H9 (cell line): ENCODE measurements at regions not wholly inside any gene's neighbourhood (a gene's known extent, or its start where the extent isn't known, plus 50 kb on each side); places are given as distances from the start of the nearest gene placed in this dataset.

Source experiments
- DNase-seq: peaks from one replicate; pipeline ENCODE4 v3.0.0-alpha.2; 2017
- H2AFZ ChIP-seq: one replicate; pipeline ENCODE4 v1.6.1; 2013; ENCODE audit warnings: mild to moderate bottlenecking, low read length, control low read depth, moderate library complexity
- H2AK5ac ChIP-seq: 2 replicates; pipeline ENCODE4 v1.6.1; 2013; ENCODE audit warnings: low read length, control low read depth, mixed read lengths; ENCODE audit not compliant: insufficient read length
- H2BK120ac ChIP-seq: one replicate; pipeline ENCODE4 v1.6.1; 2013; ENCODE audit warnings: low read depth, mild to moderate bottlenecking, low read length, control low read depth, inconsistent platforms; ENCODE audit not compliant: poor library complexity, severe bottlenecking
- H2BK12ac ChIP-seq: 2 replicates; pipeline ENCODE4 v1.6.1; 2013; ENCODE audit warnings: low read length, control low read depth, mixed read lengths, low read depth; ENCODE audit not compliant: insufficient read length
- H2BK15ac ChIP-seq: 2 replicates; pipeline ENCODE4 v1.6.1; 2013; ENCODE audit warnings: low read depth, low read length, control low read depth
- H2BK20ac ChIP-seq: one replicate; pipeline ENCODE4 v1.6.1; 2013; ENCODE audit warnings: low read depth, mild to moderate bottlenecking, low read length, control low read depth, inconsistent platforms; ENCODE audit not compliant: poor library complexity, severe bottlenecking
- H2BK5ac ChIP-seq: 2 replicates; pipeline ENCODE4 v1.6.1; 2013; ENCODE audit warnings: low read length, control low read depth, mixed read lengths; ENCODE audit not compliant: insufficient read length
- H3K14ac ChIP-seq: 2 replicates; pipeline ENCODE4 v1.6.1; 2013; ENCODE audit warnings: low read length, control low read depth; ENCODE audit not compliant: insufficient read depth
- H3K18ac ChIP-seq: 2 replicates; pipeline ENCODE4 v1.6.1; 2013; ENCODE audit warnings: low read depth, mild to moderate bottlenecking, mixed read lengths, low read length, control low read depth; ENCODE audit not compliant: insufficient read length
- H3K23ac ChIP-seq: 2 replicates; pipeline ENCODE4 v1.6.1; 2013; ENCODE audit warnings: low read length, control low read depth, mixed read lengths, low read depth; ENCODE audit not compliant: insufficient read length
- H3K23me2 ChIP-seq: 2 replicates; pipeline ENCODE4 v1.6.1; 2013; ENCODE audit warnings: low read depth, mild to moderate bottlenecking, mixed read lengths, low read length, control low read depth; ENCODE audit not compliant: insufficient read length, poor library complexity, severe bottlenecking
- H3K27ac ChIP-seq: 2 replicates; pipeline ENCODE4 v1.5.1; 2013; ENCODE audit warnings: low read length, control low read depth, mixed read lengths, low read depth; ENCODE audit not compliant: insufficient read length
- H3K27me3 ChIP-seq: 2 replicates; pipeline ENCODE4 v1.6.1; 2013; ENCODE audit warnings: low read length, control low read depth, inconsistent platforms; ENCODE audit not compliant: insufficient read depth
- H3K4ac ChIP-seq: 2 replicates; pipeline ENCODE4 v1.6.1; 2013; ENCODE audit warnings: low read depth, mild to moderate bottlenecking, control low read depth, inconsistent platforms, low read length, moderate library complexity
- H3K4me1 ChIP-seq: 2 replicates; pipeline ENCODE4 v1.6.1; 2013; ENCODE audit warnings: low read length, control low read depth, inconsistent platforms; ENCODE audit not compliant: insufficient read depth
- H3K4me2 ChIP-seq: 2 replicates; pipeline ENCODE4 v1.6.1; 2013; ENCODE audit warnings: low read length, control low read depth, mixed read lengths; ENCODE audit not compliant: insufficient read length, insufficient read depth
- H3K56ac ChIP-seq: 2 replicates; pipeline ENCODE4 v1.6.1; 2013; ENCODE audit warnings: low read depth, mild to moderate bottlenecking, mixed read lengths, low read length, control low read depth; ENCODE audit not compliant: insufficient read length
- H3K79me1 ChIP-seq: 2 replicates; pipeline ENCODE4 v1.6.1; 2013; ENCODE audit warnings: low read depth, mild to moderate bottlenecking, moderate library complexity, low read length, control low read depth, inconsistent platforms; ENCODE audit not compliant: insufficient read depth, poor library complexity, severe bottlenecking
- H3K79me2 ChIP-seq: 2 replicates; pipeline ENCODE4 v1.6.1; 2013; ENCODE audit warnings: low read length, control low read depth, inconsistent platforms; ENCODE audit not compliant: insufficient read depth
- H3K9ac ChIP-seq: 2 replicates; pipeline ENCODE4 v1.6.1; 2013; ENCODE audit warnings: low read length, control low read depth, mixed read lengths; ENCODE audit not compliant: insufficient read length; ENCODE audit errors: extremely low read depth
- H3K9me3 ChIP-seq: one replicate; pipeline ENCODE4 v1.6.1; 2013; ENCODE audit warnings: low read depth, low read length, inconsistent platforms; ENCODE audit not compliant: control insufficient read depth
- H3T11ph ChIP-seq: one replicate; pipeline ENCODE4 v1.6.1; 2013; ENCODE audit warnings: mild to moderate bottlenecking, low read length, control low read depth, inconsistent platforms
- H4K20me1 ChIP-seq: one replicate; pipeline ENCODE4 v1.6.1; 2013; ENCODE audit not compliant: control insufficient read depth, insufficient read length, insufficient read depth
- H4K5ac ChIP-seq: 2 replicates; pipeline ENCODE4 v1.6.1; 2013; ENCODE audit warnings: low read depth, mild to moderate bottlenecking, mixed read lengths, low read length, control low read depth; ENCODE audit not compliant: insufficient read length
- H4K8ac ChIP-seq: replicated peaks from 2 replicates; pipeline ENCODE4 v1.6.1; 2013; ENCODE audit warnings: low read length, control low read depth, mixed read lengths, low read depth; ENCODE audit not compliant: insufficient read length
- H4K91ac ChIP-seq: 2 replicates; pipeline ENCODE4 v1.6.1; 2013; ENCODE audit warnings: low read depth, mild to moderate bottlenecking, moderate library complexity, mixed read lengths, low read length, control low read depth; ENCODE audit not compliant: insufficient read length
- H3K27ac Mint-ChIP-seq, 3 experiments: 2 replicates in 2 of 3; 3 replicates in 1 of 3; pipeline ENCODE4 v1.8.0; 2020 to 2021; ENCODE audit warnings: mixed read lengths in 3 of 3, mild to moderate bottlenecking in 1 of 3, moderate library complexity in 1 of 3
- H3K27me3 Mint-ChIP-seq: 2 replicates; pipeline ENCODE4 v1.8.0; 2021; ENCODE audit warnings: low read depth, mild to moderate bottlenecking, moderate library complexity, mixed read lengths
- H3K36me3 Mint-ChIP-seq, 3 experiments: 2 replicates in 2 of 3; 3 replicates in 1 of 3; pipeline ENCODE4 v1.8.0; 2020 to 2021; ENCODE audit warnings: low read depth in 3 of 3, mixed read lengths in 3 of 3; ENCODE audit not compliant: insufficient read depth in 1 of 3
- H3K4me1 Mint-ChIP-seq, 2 experiments: 2 replicates each; pipeline ENCODE4 v1.8.0; 2020; ENCODE audit warnings: mixed read lengths in 2 of 2
- H3K4me3 Mint-ChIP-seq, 2 experiments: 2 replicates in 1 of 2; 3 replicates in 1 of 2; pipeline ENCODE4 v1.8.0; 2020 to 2021; ENCODE audit warnings: mild to moderate bottlenecking in 2 of 2, mixed read lengths in 2 of 2, moderate library complexity in 1 of 2
- H3K9me3 Mint-ChIP-seq, 2 experiments: 2 replicates in 1 of 2; 3 replicates in 1 of 2; pipeline ENCODE4 v1.8.0; 2020; ENCODE audit warnings: mild to moderate bottlenecking in 2 of 2, mixed read lengths in 2 of 2, moderate library complexity in 1 of 2
- WGBS: extraction: QIAGEN DNeasy Blood & Tissue Kit; methylation state at CpG from one replicate; pipeline ENCODE4 v1.1.7; 2013; ENCODE audit warnings: missing lambda C conversion rate, low lambda C conversion rate, mixed read lengths; ENCODE audit not compliant: insufficient read length; ENCODE audit errors: extremely low coverage; 5-methylcytosine and 5-hydroxymethylcytosine counted together
- TF ChIP-seq, protein P1 (sequence below): fragments of 200-600 bp; sonication (generic); conservative IDR thresholded peaks from 3 replicates; pipeline ENCODE4 v1.8.0; 2021; ENCODE audit warnings: antibody characterized with exemption, mild to moderate bottlenecking

DNA sequence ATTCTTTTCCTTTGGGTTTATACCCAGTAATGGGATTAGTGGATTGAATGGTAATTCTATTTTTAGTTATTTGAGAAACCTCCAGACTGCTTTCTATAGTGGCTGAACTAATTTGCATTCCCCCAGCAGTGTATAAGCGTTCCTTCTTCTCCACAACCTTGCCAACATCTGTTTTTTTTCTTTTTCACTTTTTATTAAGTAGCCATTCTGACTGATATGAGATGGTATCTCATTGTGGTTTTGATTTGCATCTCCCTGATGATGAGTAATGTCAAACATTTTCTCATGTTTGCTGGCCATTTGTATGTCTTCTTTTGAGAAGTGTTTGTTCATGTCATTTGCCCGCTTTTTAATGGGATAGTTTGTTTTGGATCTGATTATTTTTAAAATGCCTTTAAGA is 64.1 kb upstream of the MEIS1 start:
- Histone ChIP-seq H3K14ac (no peak overlapping the region), H3K9ac (no peak overlapping the region), H3K56ac (no peak overlapping the region), H3K79me2 (no peaks in the 10 kb centered on the region; the same call in 1 of the 2 replicates), H4K8ac (no peak overlapping the region), H4K91ac (no peak overlapping the region), H3K4me1 (0 out of 2 replicates have a peak, but pooled peaks cover 2% of the 10 kb centered on the region), H2BK12ac (no peak overlapping the region), H3K18ac (no peak overlapping the region), H3K9me3 (no peaks in the 10 kb centered on the region), H3K4me2 (no peak overlapping the region), H2AFZ (no peak overlapping the region), H2BK120ac (no peak overlapping the region), H4K5ac (no peak overlapping the region), H3K23me2 (no peaks in the 10 kb centered on the region), H2BK20ac (no peak overlapping the region), H2AK5ac (no peak overlapping the region), H3K27me3 (no peaks in the 10 kb centered on the region), H3K27ac (no peak overlapping the region), H4K20me1 (no peaks in the 10 kb centered on the region), H2BK5ac (no peak overlapping the region), H3K4ac (no peak overlapping the region), H3K23ac (no peak overlapping the region), H3K79me1 (no peaks in the 10 kb centered on the region), H2BK15ac (no peak overlapping the region), H3T11ph (no peak overlapping the region)
- H3K36me3 Mint-ChIP-seq, result no peaks in the 10 kb centered on the region; a peak in 1 of 7 replicates
- H3K4me1 Mint-ChIP-seq, result peaks cover 8 to 10% of the 10 kb centered on the region in 2 experiments
- DNase-seq, result no peak
- no peaks in the 10 kb centered on the region; a peak in 2 of 5 replicates for H3K9me3 Mint-ChIP-seq
- H3K27me3 Mint-ChIP-seq, result no peaks in the 10 kb centered on the region
- H3K27ac Mint-ChIP-seq, result no peak overlapping the region
- H3K4me3 Mint-ChIP-seq, result no peak overlapping the region
- WGBS, result no CpG with 5 or more reads among the region's 2 CpGs
- TF ChIP-seq, protein P1, sequence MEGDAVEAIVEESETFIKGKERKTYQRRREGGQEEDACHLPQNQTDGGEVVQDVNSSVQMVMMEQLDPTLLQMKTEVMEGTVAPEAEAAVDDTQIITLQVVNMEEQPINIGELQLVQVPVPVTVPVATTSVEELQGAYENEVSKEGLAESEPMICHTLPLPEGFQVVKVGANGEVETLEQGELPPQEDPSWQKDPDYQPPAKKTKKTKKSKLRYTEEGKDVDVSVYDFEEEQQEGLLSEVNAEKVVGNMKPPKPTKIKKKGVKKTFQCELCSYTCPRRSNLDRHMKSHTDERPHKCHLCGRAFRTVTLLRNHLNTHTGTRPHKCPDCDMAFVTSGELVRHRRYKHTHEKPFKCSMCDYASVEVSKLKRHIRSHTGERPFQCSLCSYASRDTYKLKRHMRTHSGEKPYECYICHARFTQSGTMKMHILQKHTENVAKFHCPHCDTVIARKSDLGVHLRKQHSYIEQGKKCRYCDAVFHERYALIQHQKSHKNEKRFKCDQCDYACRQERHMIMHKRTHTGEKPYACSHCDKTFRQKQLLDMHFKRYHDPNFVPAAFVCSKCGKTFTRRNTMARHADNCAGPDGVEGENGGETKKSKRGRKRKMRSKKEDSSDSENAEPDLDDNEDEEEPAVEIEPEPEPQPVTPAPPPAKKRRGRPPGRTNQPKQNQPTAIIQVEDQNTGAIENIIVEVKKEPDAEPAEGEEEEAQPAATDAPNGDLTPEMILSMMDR, result no peak
